Keratinocyte (primary cell): ENCODE measurements at regions not wholly inside any gene's neighbourhood (a gene's known extent, or its start where the extent isn't known, plus 50 kb on each side); places are given as distances from the start of the nearest gene placed in this dataset.

Experiments
- CTCF ChIP-seq, 3 experiments: IDR thresholded peaks in 1 of 3; conservative IDR thresholded peaks in 1 of 3; optimal IDR thresholded peaks in 1 of 3; 2 replicates in 2 of 3; 3 replicates in 1 of 3; pipeline versions ENCODE3 to v1.5.1; 2011; ENCODE audit warnings: low read length in 3 of 3, mild to moderate bottlenecking in 3 of 3, moderate library complexity in 2 of 3, control low read depth in 1 of 3, inconsistent platforms in 1 of 3; ENCODE audit not compliant: insufficient read depth in 2 of 3; ENCODE audit errors: extremely low read depth in 1 of 3
- EZH2 ChIP-seq: IDR thresholded peaks from one replicate; pipeline ENCODE4 v1.6.1; 2012; ENCODE audit warnings: inconsistent platforms, mild to moderate bottlenecking, low read length, moderate library complexity

- no peak for TF ChIP-seq EZH2
- TF ChIP-seq CTCF (optimal IDR thresholded peaks at IDR 0.05 in 1 of 3, IDR thresholded peaks at IDR 0.05 in 1 of 3, conservative IDR thresholded peaks at IDR 0.05 in 1 of 3; ENCODE audit: extremely low read depth in 1 of 3, insufficient read depth in 2 of 3, low read length in 3 of 3), result no peak
Measured at GRCh38 chr7:156577645-156578577, 62.7 kb upstream of the RNF32 start.
